K562 (cell line): ENCODE measurements at regions not wholly inside any gene's neighbourhood (a gene's known extent, or its start where the extent isn't known, plus 50 kb on each side); places are given as distances from the start of the nearest gene placed in this dataset.

Experiments used
- ATAC-seq: fragments of 200-7000 bp; cut with Tn5 transposase; 3 replicates; pipeline ENCODE4 v1.9.1; 2020; ENCODE audit warnings: moderate library complexity
- BruUV-seq: library from RNA; stranded (reverse); fragments of 400-500 nt; replicated peaks from 2 replicates; lab custom pipeline; 2021; lab: Mats Ljungman, UMichigan
- CTCF ChIA-PET: fragments of 300-600 bp; formaldehyde crosslinking; extraction: SDS; loops from one replicate; lab custom pipeline; 2021; ENCODE audit warnings: low intra/inter-chr PET ratio; lab: Yijun Ruan, JAX
- POLR2A ChIA-PET: fragments of 300-600, 350-650 bp; sonication (Branson Sonifier 250); formaldehyde crosslinking; extraction: SDS; loops from one replicate; lab custom pipeline; 2021; ENCODE audit warnings: antibody characterized with exemption, inconsistent platforms; lab: Yijun Ruan, JAX
- DNase-seq, 4 experiments: peaks; one replicate each; pipeline versions ENCODE4 v3.0.0 to v3.0.0-alpha.2; 2011 to 2018; ENCODE audit warnings: low spot score in 3 of 4, mixed read lengths in 3 of 4; ENCODE audit errors: extremely low read depth in 1 of 4
- FAIRE-seq: peaks from 2 replicates; lab custom pipeline; 2011; peaks lifted over from hg19 to GRCh38; lab: Jason Lieb, UNC
- H2AFZ ChIP-seq: 2 replicates; pipeline ENCODE4 v1.6.0; 2011; ENCODE audit warnings: low read depth, low read length, control low read depth, inconsistent platforms
- H3K27ac ChIP-seq: fragments of 200-600 bp; 3 replicates; pipeline ENCODE4 v1.8.0; 2011; ENCODE audit warnings: low read depth, mild to moderate bottlenecking, control low read depth, inconsistent platforms, low read length, moderate library complexity, mixed read lengths; ENCODE audit errors: extremely low read depth
- H3K27me3 ChIP-seq, 2 experiments: fragments of 300-600 bp in 1 of 2; 2 replicates in 1 of 2; 3 replicates in 1 of 2; pipeline versions ENCODE4 v1.6.0 to v1.8.0; 2011; ENCODE audit warnings: inconsistent platforms in 2 of 2, low read length in 2 of 2, mild to moderate bottlenecking in 1 of 2, mixed read lengths in 1 of 2, moderate library complexity in 1 of 2; ENCODE audit not compliant: control insufficient read depth in 2 of 2, insufficient read depth in 2 of 2
- H3K36me3 ChIP-seq: fragments of 300-600 bp; 3 replicates; pipeline ENCODE4 v1.8.0; 2011; ENCODE audit warnings: mild to moderate bottlenecking, low read length, inconsistent platforms; ENCODE audit not compliant: control insufficient read depth, insufficient read depth
- H3K4me1 ChIP-seq, 2 experiments: fragments of 200-600 bp in 1 of 2; replicated peaks in 1 of 2; 2 replicates in 1 of 2; 3 replicates in 1 of 2; pipeline versions ENCODE4 v1.5.1 to v1.8.0; 2011; ENCODE audit warnings: inconsistent platforms in 2 of 2, low read length in 2 of 2, mild to moderate bottlenecking in 1 of 2, mixed read lengths in 1 of 2, moderate library complexity in 1 of 2; ENCODE audit not compliant: control insufficient read depth in 2 of 2, insufficient read depth in 2 of 2
- H3K4me2 ChIP-seq: 2 replicates; pipeline ENCODE4 v1.6.1; 2011; ENCODE audit warnings: low read length, control low read depth, inconsistent platforms, mixed read lengths; ENCODE audit not compliant: insufficient read depth
- H3K4me3 ChIP-seq: fragments of 200-600 bp; sonication (generic), shearing (Covaris generic); 2 replicates; pipeline ENCODE4 v1.5.1; 2016; ENCODE audit warnings: control low read depth, inconsistent platforms
- H3K79me2 ChIP-seq: fragments of 200-600 bp; 3 replicates; pipeline ENCODE4 v1.8.0; 2011; ENCODE audit warnings: low read length, inconsistent platforms; ENCODE audit not compliant: control insufficient read depth, insufficient read depth
- H3K9ac ChIP-seq, 2 experiments: 2 replicates each; pipeline versions ENCODE4 v1.6.0 to v1.6.1; 2011; ENCODE audit warnings: low read depth in 2 of 2, low read length in 2 of 2, control low read depth in 1 of 2, inconsistent platforms in 1 of 2, mild to moderate bottlenecking in 1 of 2, mixed read lengths in 1 of 2; ENCODE audit not compliant: insufficient read depth in 1 of 2
- H3K9me1 ChIP-seq: one replicate; pipeline ENCODE4 v1.6.0; 2011; ENCODE audit warnings: inconsistent platforms, mild to moderate bottlenecking, low read length, moderate library complexity; ENCODE audit not compliant: control insufficient read depth, insufficient read depth
- H3K9me3 ChIP-seq: replicated peaks from 2 replicates; pipeline ENCODE4 v1.5.1; 2011; ENCODE audit warnings: low read depth, low read length, inconsistent platforms; ENCODE audit not compliant: control insufficient read depth, insufficient read depth
- H4K20me1 ChIP-seq: replicated peaks from 2 replicates; pipeline ENCODE4 v1.6.1; 2011; ENCODE audit warnings: low read length, inconsistent platforms, mixed read lengths; ENCODE audit not compliant: control insufficient read depth, insufficient read depth
- C11orf30 ChIP-seq: fragments of 450-650 bp; IDR thresholded peaks from 2 replicates; pipeline ENCODE4 v1.6.1; 2016; ENCODE audit warnings: low read depth, mild to moderate bottlenecking
- CEBPG ChIP-seq, 3 experiments: fragments of 200-800 bp in 1 of 3; sonication (Bioruptor generic) in 1 of 3; sonication (generic) in 1 of 3; formaldehyde crosslinking in 1 of 3; IDR thresholded peaks in 2 of 3; conservative IDR thresholded peaks in 1 of 3; 2 replicates each; pipeline versions ENCODE4 v1.6.1 to v1.8.0; 2016 to 2022; ENCODE audit warnings: missing compliant biosample characterization in 2 of 3, missing genetic modification characterization in 2 of 3, mild to moderate bottlenecking in 1 of 3, missing genetic modification reagents in 1 of 3
- JUNB ChIP-seq: fragments of 450-650 bp; formaldehyde crosslinking; conservative IDR thresholded peaks from 2 replicates; pipeline ENCODE4 v1.4.0; 2020; ENCODE audit warnings: mild to moderate bottlenecking
- KLF1 ChIP-seq: fragments of 450-650 bp; IDR thresholded peaks from 2 replicates; pipeline ENCODE4 v1.6.1; 2016; ENCODE audit warnings: missing genetic modification characterization, missing compliant biosample characterization
- PHB ChIP-seq: fragments of 250-450 bp; sonication (Bioruptor Pico); IDR thresholded peaks from 2 replicates; pipeline ENCODE4 v1.5.0; 2021
- SAFB ChIP-seq: fragments of 200-400 bp; formaldehyde crosslinking; IDR thresholded peaks from 2 replicates; pipeline ENCODE4 v1.6.1; 2017; ENCODE audit warnings: low read depth, low read length, borderline replicate concordance
- TEAD2 ChIP-seq: fragments of 450-650 bp; IDR thresholded peaks from 2 replicates; pipeline ENCODE4 v1.6.1; 2016; ENCODE audit warnings: missing genetic modification characterization, control low read depth, missing compliant biosample characterization
- ZNF133 ChIP-seq: fragments of 250-450 bp; sonication (Bioruptor Pico); IDR thresholded peaks from 2 replicates; pipeline ENCODE4 v1.4.0; 2020; ENCODE audit warnings: mild to moderate bottlenecking
- ZNF699 ChIP-seq: fragments of 250-450 bp; sonication (Bioruptor Pico); IDR thresholded peaks from 2 replicates; pipeline ENCODE4 v1.8.0; 2021; ENCODE audit warnings: mild to moderate bottlenecking, moderate library complexity; ENCODE audit not compliant: insufficient replicate concordance
- WGBS: fragments of 100-300 bp; shearing (Covaris generic); methylation state at CpG from one replicate; pipeline ENCODE4 v1.1.6; 2016; ENCODE audit warnings: low coverage, mixed read lengths; ENCODE audit not compliant: insufficient coverage; ENCODE audit errors: missing lambda C conversion rate; 5-methylcytosine and 5-hydroxymethylcytosine counted together
- in situ Hi-C: fragments of 300-500 bp; cut with MboI; formaldehyde crosslinking; loops from 4 replicates; pipeline ENCODE4 v1.15.0; 2018; ENCODE audit warnings: inconsistent platforms, mixed read lengths
- intact Hi-C: fragments of 100-400 bp; cut with micrococcal nuclease; formaldehyde crosslinking; loops from 2 replicates; pipeline ENCODE4 v1.14.2; 2022
- TF ChIP-seq, protein P1 (sequence below), 2 experiments: IDR thresholded peaks; 2 replicates each; pipeline ENCODE4 v1.6.1; 2012; ENCODE audit warnings: improper control_type of control experiment in 2 of 2, low read depth in 2 of 2, low read length in 2 of 2, borderline replicate concordance in 1 of 2
- TF ChIP-seq, protein P2 (sequence below): fragments of 450-650 bp; IDR thresholded peaks from 2 replicates; pipeline ENCODE4 v1.6.1; 2017; ENCODE audit warnings: antibody characterized with exemption, mild to moderate bottlenecking

DNA sequence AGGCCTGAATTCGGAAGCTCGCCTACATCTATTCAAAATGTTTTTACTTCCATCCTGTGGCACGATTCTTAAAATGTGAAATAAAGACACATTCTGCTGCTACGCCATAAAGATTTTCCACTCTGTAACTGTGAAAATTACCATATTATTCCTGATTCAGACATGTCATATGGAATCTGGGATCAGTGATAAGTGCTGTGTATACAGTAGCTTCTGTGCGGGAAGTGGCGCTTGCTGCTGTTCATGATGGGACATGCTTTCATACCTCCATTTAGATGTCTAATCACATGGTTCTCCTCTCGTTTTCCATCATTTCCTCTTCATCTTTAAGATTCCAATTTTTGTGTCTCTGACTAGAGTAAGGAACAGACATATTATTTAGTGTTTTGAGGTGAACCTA lies 163.2 kb downstream of the TMEM182 start:
- Histone ChIP-seq H3K4me3 (no peak overlapping the region), H3K36me3 (no peaks in the 10 kb centered on the region), H3K27me3 (no peaks in the 10 kb centered on the region), H3K4me2 (no peak overlapping the region), H3K27ac (no peak overlapping the region), H3K9me3 (no peaks in the 10 kb centered on the region), H3K4me1 (no peaks in the 10 kb centered on the region), H2AFZ (no peak overlapping the region), H3K9me1 (no peaks in the 10 kb centered on the region), H4K20me1 (no peaks in the 10 kb centered on the region), H3K79me2 (no peaks in the 10 kb centered on the region), H3K9ac (no peak overlapping the region)
- 8% methylated on average over 7 of the region's 7 CpGs for whole genome bisulfite sequencing
- intact Hi-C loops = no loop called here
- no peak for ATAC-seq
- POLR2A ChIA-PET = no interaction called here
- FAIRE-seq = no peak
- CTCF ChIA-PET = no interaction called here
- TF ChIP-seq C11orf30 (no peak), SAFB (no peak), JUNB (no peak), TEAD2 (tag) (no peak), ZNF133 (no peak), ZNF699 (no peak), KLF1 (tag) (no peak), PHB (CRISPR knock-in tag) (no peak), CEBPG (CRISPR knock-in tag; IDR thresholded peaks at IDR 0.05) (no peak), CEBPG (tag; conservative IDR thresholded peaks at IDR 0.05 in 1 of 2, IDR thresholded peaks at IDR 0.05 in 1 of 2) (no peak)
- TF ChIP-seq, protein P1, sequence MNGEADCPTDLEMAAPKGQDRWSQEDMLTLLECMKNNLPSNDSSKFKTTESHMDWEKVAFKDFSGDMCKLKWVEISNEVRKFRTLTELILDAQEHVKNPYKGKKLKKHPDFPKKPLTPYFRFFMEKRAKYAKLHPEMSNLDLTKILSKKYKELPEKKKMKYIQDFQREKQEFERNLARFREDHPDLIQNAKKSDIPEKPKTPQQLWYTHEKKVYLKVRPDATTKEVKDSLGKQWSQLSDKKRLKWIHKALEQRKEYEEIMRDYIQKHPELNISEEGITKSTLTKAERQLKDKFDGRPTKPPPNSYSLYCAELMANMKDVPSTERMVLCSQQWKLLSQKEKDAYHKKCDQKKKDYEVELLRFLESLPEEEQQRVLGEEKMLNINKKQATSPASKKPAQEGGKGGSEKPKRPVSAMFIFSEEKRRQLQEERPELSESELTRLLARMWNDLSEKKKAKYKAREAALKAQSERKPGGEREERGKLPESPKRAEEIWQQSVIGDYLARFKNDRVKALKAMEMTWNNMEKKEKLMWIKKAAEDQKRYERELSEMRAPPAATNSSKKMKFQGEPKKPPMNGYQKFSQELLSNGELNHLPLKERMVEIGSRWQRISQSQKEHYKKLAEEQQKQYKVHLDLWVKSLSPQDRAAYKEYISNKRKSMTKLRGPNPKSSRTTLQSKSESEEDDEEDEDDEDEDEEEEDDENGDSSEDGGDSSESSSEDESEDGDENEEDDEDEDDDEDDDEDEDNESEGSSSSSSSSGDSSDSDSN (IDR thresholded peaks at IDR 0.05; ENCODE audit: borderline replicate concordance in 1 of 2, low read depth in 2 of 2, low read length in 2 of 2) = no peak
- TF ChIP-seq, protein P2, sequence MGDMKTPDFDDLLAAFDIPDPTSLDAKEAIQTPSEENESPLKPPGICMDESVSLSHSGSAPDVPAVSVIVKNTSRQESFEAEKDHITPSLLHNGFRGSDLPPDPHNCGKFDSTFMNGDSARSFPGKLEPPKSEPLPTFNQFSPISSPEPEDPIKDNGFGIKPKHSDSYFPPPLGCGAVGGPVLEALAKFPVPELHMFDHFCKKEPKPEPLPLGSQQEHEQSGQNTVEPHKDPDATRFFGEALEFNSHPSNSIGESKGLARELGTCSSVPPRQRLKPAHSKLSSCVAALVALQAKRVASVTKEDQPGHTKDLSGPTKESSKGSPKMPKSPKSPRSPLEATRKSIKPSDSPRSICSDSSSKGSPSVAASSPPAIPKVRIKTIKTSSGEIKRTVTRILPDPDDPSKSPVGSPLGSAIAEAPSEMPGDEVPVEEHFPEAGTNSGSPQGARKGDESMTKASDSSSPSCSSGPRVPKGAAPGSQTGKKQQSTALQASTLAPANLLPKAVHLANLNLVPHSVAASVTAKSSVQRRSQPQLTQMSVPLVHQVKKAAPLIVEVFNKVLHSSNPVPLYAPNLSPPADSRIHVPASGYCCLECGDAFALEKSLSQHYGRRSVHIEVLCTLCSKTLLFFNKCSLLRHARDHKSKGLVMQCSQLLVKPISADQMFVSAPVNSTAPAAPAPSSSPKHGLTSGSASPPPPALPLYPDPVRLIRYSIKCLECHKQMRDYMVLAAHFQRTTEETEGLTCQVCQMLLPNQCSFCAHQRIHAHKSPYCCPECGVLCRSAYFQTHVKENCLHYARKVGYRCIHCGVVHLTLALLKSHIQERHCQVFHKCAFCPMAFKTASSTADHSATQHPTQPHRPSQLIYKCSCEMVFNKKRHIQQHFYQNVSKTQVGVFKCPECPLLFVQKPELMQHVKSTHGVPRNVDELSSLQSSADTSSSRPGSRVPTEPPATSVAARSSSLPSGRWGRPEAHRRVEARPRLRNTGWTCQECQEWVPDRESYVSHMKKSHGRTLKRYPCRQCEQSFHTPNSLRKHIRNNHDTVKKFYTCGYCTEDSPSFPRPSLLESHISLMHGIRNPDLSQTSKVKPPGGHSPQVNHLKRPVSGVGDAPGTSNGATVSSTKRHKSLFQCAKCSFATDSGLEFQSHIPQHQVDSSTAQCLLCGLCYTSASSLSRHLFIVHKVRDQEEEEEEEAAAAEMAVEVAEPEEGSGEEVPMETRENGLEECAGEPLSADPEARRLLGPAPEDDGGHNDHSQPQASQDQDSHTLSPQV = no peak
- DNase-seq = no peak
- no TSS peak for BruUV-seq
- in situ Hi-C loops = no loop called here
